Peyer's patch (tissue), 4 donors: ENCODE measurements at regions not wholly inside any gene's neighbourhood (a gene's known extent, or its start where the extent isn't known, plus 50 kb on each side); places are given as distances from the start of the nearest gene placed in this dataset.

ENCODE experiments used
- DNase-seq, 3 donors: peaks; one replicate each; pipeline ENCODE4 v3.0.0-alpha.2; 2017 to 2019
- H3K27ac ChIP-seq, 4 donors: fragments of 200-600 bp; sonication (generic); one replicate each; pipeline ENCODE4 v1.5.1; 2016 to 2019
- H3K27me3 ChIP-seq, 2 donors: fragments of 200-600 bp; sonication (generic); one replicate each; pipeline ENCODE4 v1.5.1; 2019
- H3K36me3 ChIP-seq, 3 donors: fragments of 200-600 bp; sonication (generic); one replicate each; pipeline ENCODE4 v1.5.1; 2016 to 2019
- H3K4me1 ChIP-seq, 4 donors: fragments of 200-600 bp; sonication (generic); one replicate each; pipeline ENCODE4 v1.5.1; 2016 to 2019
- H3K4me3 ChIP-seq, 4 donors: fragments of 200-600 bp; sonication (generic); 1 replicate in 3 of 4; 2 replicates in 1 of 4; pipeline ENCODE4 v1.5.1; 2016 to 2019; ENCODE audit warnings: mild to moderate bottlenecking in 1 of 4
- H3K9me3 ChIP-seq, 4 donors: fragments of 200-600 bp; sonication (generic); one replicate each; pipeline ENCODE4 v1.5.1; 2016 to 2019; ENCODE audit warnings: mild to moderate bottlenecking in 1 of 4
- POLR2A ChIP-seq, 2 donors: fragments of 450-650 bp; IDR thresholded peaks; one replicate each; pipeline ENCODE4 v1.5.1; 2017; ENCODE audit warnings: antibody characterized with exemption in 2 of 2, mild to moderate bottlenecking in 2 of 2, moderate library complexity in 2 of 2
- TF ChIP-seq, protein P1 (sequence below), 6 experiments: fragments of 450-650 bp in 4 of 6; fragments of 200-600 bp in 2 of 6; sonication (generic) in 1 of 6; IDR thresholded peaks; one replicate each; pipeline ENCODE4 v1.5.1; 2017 to 2019; ENCODE audit warnings: antibody characterized with exemption in 6 of 6, mild to moderate bottlenecking in 3 of 6, moderate library complexity in 1 of 6

DNA sequence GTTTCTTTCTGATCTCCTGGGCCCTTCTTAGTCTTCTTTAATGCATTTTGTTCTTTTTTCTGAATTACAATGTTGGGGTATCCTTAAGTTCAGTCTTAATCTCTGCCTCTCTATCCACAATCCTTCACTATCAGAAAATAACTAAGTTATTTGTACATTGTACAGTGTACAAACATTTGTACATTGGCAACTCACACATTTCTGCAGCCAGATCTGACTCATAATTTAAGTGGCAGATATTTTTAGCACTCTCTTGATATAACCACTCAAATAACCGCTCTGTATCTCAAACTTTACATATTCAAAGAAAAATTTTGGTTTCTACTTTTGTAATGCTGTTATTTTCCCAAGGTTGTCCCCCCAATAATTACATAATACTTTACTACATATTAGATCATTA, 691.1 kb upstream of the SPRY2 start:
- DNase-seq, result no peak
- H3K27me3 ChIP-seq, result no peaks in the 10 kb centered on the region
- TF ChIP-seq POLR2A (IDR thresholded peaks at IDR 0.05), result no peak
- TF ChIP-seq, protein P1, sequence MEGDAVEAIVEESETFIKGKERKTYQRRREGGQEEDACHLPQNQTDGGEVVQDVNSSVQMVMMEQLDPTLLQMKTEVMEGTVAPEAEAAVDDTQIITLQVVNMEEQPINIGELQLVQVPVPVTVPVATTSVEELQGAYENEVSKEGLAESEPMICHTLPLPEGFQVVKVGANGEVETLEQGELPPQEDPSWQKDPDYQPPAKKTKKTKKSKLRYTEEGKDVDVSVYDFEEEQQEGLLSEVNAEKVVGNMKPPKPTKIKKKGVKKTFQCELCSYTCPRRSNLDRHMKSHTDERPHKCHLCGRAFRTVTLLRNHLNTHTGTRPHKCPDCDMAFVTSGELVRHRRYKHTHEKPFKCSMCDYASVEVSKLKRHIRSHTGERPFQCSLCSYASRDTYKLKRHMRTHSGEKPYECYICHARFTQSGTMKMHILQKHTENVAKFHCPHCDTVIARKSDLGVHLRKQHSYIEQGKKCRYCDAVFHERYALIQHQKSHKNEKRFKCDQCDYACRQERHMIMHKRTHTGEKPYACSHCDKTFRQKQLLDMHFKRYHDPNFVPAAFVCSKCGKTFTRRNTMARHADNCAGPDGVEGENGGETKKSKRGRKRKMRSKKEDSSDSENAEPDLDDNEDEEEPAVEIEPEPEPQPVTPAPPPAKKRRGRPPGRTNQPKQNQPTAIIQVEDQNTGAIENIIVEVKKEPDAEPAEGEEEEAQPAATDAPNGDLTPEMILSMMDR (IDR thresholded peaks at IDR 0.05), result no peak
- no peaks in the 10 kb centered on the region for H3K36me3 ChIP-seq
- H3K9me3 ChIP-seq, result no peaks in the 10 kb centered on the region
- no peak overlapping the region for H3K27ac ChIP-seq
- H3K4me1 ChIP-seq, result no peaks in the 10 kb centered on the region
- no peak overlapping the region for H3K4me3 ChIP-seq

DNA sequence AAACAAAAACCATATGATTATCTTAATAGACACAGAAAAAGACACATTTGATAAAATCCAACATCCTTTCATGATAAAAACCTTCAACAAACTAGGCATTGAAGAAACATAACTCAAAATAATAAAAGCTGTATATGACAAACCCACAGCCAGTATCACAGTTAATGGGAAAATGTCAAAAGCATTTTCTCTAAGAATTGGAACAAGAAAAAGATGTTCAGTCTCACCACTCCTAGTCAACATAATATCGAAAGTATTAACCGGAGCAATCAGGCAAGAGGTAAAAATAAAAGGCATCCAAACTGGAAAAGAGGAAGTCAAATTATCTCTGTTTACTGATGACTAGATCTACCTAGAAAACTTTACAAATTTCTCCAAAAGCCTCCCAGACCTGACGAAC, 684.2 kb upstream of the SPRY2 start:
- Histone ChIP-seq H3K4me3 (no peak overlapping the region), H3K36me3 (no peaks in the 10 kb centered on the region), H3K27ac (no peak overlapping the region), H3K27me3 (no peaks in the 10 kb centered on the region), H3K4me1 (no peaks in the 10 kb centered on the region), H3K9me3 (peaks cover 0 to 6% (median 0%) of the 10 kb centered on the region in 4 donors)
- no peak for DNase-seq
- no peak for TF ChIP-seq POLR2A (IDR thresholded peaks at IDR 0.05)

DNA sequence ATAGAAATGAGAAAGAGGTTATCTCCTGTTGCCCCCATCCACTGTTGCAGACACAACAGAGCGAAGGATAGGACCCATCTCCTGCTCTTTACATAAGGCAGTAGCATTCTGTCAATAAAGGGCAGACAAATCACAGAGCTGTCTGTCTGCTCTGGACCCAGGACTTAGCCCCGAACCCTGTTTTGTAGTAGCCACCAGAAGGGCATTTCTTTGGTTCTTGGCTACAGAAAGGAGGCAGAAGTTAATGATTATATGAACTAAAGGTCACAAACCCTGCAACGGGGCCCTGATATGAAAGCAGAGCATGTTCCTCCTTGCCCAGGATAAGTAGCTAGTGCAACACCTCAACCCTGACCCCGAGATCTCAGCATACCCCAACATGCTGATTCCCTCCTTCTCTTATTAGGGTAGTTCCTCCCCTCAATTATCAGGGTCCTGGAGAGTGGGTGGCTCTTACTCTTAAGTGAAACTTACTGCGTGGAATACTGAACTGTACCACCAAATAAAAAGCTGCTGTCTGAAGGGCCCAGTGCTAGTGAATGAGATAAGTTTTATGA, 680.4 kb upstream of the SPRY2 start:
- Histone ChIP-seq H3K27me3 (no peaks in the 10 kb centered on the region), H3K36me3 (no peaks in the 10 kb centered on the region), H3K4me3 (no peak overlapping the region), H3K27ac (no peak overlapping the region), H3K4me1 (no peaks in the 10 kb centered on the region), H3K9me3 (peaks cover 0 to 6% (median 0%) of the 10 kb centered on the region in 4 donors)
- no peak for DNase-seq
- TF ChIP-seq, protein P1 (IDR thresholded peaks at IDR 0.05), result no peak
- no peak for TF ChIP-seq POLR2A (IDR thresholded peaks at IDR 0.05)

DNA sequence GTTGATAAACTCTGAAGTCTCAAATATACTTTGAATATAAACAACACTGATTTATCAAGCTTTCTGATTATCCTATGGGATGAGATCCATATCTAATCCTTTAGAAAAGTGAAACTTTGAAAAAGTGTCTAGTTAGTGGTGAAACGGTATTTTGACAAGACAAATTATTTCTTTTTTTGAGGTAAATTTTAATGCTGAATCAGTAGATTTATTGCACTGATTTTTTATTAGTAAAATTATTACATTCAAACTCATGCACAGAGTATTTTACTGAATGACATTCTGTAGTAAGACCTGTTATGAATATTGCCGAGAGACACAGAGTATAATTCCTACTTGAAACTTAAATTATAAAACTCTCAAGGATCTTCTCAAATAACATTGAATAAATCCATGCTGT, 679.1 kb upstream of the SPRY2 start:
- Histone ChIP-seq H3K4me3 (no peak overlapping the region), H3K27me3 (no peaks in the 10 kb centered on the region), H3K27ac (no peak overlapping the region), H3K36me3 (no peaks in the 10 kb centered on the region), H3K9me3 (peaks cover 0 to 6% (median 0%) of the 10 kb centered on the region in 4 donors), H3K4me1 (no peaks in the 10 kb centered on the region)
- no peak for DNase-seq
- no peak for TF ChIP-seq POLR2A (IDR thresholded peaks at IDR 0.05)
- TF ChIP-seq, protein P1 (IDR thresholded peaks at IDR 0.05), result no peak

DNA sequence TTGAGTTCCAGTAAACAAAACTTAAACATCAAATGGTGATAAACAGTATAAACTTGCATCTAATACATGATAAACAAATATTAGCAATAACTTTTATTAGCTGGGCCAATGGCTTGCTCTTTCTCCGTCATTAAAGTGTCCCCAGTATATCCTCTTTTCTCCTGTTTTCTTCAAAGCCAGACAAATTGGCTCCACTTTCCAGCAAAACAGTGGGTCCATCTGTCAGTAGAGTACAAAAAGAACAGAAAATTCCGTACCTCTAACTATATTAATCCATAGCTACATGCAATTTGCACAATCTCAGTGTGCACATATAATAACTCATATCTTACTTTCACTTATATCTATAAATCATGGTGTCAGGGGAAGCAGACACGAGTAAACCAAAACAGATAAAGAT, 678.0 kb upstream of the SPRY2 start:
- no peak for DNase-seq
- Histone ChIP-seq H3K4me3 (no peak overlapping the region), H3K27ac (no peak overlapping the region), H3K36me3 (no peaks in the 10 kb centered on the region), H3K9me3 (peaks cover 0 to 6% (median 0%) of the 10 kb centered on the region in 4 donors), H3K27me3 (no peaks in the 10 kb centered on the region), H3K4me1 (no peaks in the 10 kb centered on the region)
- no peak for TF ChIP-seq POLR2A (IDR thresholded peaks at IDR 0.05)
- TF ChIP-seq, protein P1 (IDR thresholded peaks at IDR 0.05), result no peak

DNA sequence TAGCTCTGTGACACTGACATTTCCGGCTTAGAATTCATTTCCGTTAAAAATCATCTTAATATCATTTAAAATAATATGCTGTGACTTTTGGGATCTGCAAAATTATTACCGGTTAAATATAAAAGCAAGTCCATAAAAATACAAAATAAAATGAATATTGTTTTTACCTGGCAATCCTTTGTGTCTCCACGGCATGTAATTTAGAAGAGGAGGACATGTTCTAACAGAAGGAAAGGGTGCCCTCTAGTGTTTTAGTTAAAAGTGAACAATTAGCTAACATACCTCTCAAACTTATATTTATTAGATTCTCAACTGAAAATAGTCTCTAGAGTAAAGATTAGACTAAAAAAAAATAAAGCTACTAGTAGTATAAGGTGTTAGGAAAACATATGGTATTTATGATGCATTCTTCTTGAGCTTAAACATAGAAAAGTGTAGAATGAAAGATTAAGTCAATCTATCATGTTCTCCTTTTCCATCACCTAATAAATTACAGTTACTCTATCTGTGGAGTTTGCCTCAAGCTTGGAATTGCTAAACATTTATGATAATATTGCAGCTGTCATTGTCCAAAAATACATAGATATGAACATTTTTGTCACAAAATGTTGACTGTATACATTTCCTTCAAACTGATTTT, 676.7 kb upstream of the SPRY2 start:
- H3K27ac ChIP-seq, result no peak overlapping the region
- no peak for DNase-seq
- no peaks in the 10 kb centered on the region for H3K27me3 ChIP-seq
- H3K4me3 ChIP-seq, result no peak overlapping the region
- peaks cover 0 to 6% (median 0%) of the 10 kb centered on the region in 4 donors for H3K9me3 ChIP-seq
- H3K36me3 ChIP-seq, result no peaks in the 10 kb centered on the region
- no peaks in the 10 kb centered on the region for H3K4me1 ChIP-seq
- TF ChIP-seq POLR2A (IDR thresholded peaks at IDR 0.05), result no peak
- TF ChIP-seq, protein P1 (IDR thresholded peaks at IDR 0.05), result peak in 4 of 6 experiments; percentile 35 to 54 (median 48)
